ENCODE measurements at regions not wholly inside any gene's neighbourhood (a gene's known extent, or its start where the extent isn't known, plus 50 kb on each side); places are given as distances from the start of the nearest gene placed in this dataset.

DNA sequence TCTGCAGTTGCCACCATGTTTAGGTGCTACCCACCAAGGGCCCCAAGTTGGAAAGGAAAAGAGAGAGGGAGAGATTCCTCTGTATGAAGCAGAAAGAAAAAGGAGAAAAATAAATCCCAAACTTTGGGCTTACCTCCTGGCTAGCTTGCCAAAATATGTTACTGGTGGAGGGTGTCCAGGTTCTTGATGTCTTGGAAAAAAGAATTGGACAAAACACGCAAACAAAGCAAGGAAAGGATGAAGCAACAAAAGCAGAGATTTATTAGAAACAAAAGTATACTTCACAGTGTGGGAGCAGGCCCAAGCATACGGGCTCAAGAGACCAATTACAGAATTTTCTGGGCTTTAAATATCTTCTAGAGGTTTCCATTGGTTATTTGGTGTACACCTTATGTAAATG lies 204.5 kb upstream of the LRRC7 start:
- H3K4me3 ChIP-seq = no peak overlapping the region
- ATAC-seq (no peak), FAIRE-seq (no peak), DNase-seq (ENCODE audit: low read depth in 1 of 2, low spot score in 1 of 2) (no peak)
- H3K4me2 ChIP-seq = no peak overlapping the region
- no peak overlapping the region for H3K27ac ChIP-seq
- no peaks in the 10 kb centered on the region for H3K4me1 ChIP-seq
- TF ChIP-seq ZFP36 (IDR thresholded peaks at IDR 0.05; ENCODE audit: borderline replicate concordance, partially characterized antibody) (no peak), FOSL2 (IDR thresholded peaks at IDR 0.05) (no peak), FOSL2 (CRISPR knock-in tag; IDR thresholded peaks at IDR 0.05) (no peak), FOXS1 (CRISPR knock-in tag; IDR thresholded peaks at IDR 0.05) (no peak), EHMT2 (IDR thresholded peaks at IDR 0.05; ENCODE audit: low read depth) (no peak), RCOR1 (IDR thresholded peaks at IDR 0.05; ENCODE audit: low read depth, low read length) (no peak), SMC3 (IDR thresholded peaks at IDR 0.05) (no peak), ELK1 (IDR thresholded peaks at IDR 0.05; ENCODE audit: low read depth, low read length) (no peak), MAZ (IDR thresholded peaks at IDR 0.05; ENCODE audit: borderline replicate concordance, low read depth, low read length) (no peak), POLR2A (IDR thresholded peaks at IDR 0.05; ENCODE audit: low read length) (no peak), CTCF (IDR thresholded peaks at IDR 0.05) (no peak), MAFK (IDR thresholded peaks at IDR 0.05; ENCODE audit: partially characterized antibody) (no peak), BCL3 (IDR thresholded peaks at IDR 0.05) (no peak), RARB (CRISPR knock-in tag; IDR thresholded peaks at IDR 0.05) (no peak), POLR2AphosphoS2 (conservative IDR thresholded peaks at IDR 0.05; ENCODE audit: low read length) (no peak)
- ChIA-PET POLR2A (no interaction called here), CTCF (no interaction called here)
- WGBS (ENCODE audit: missing lambda C conversion rate) = 0% methylated on average over 2 of the region's 2 CpGs
- no peaks in the 10 kb centered on the region for H3K9me3 ChIP-seq

DNA sequence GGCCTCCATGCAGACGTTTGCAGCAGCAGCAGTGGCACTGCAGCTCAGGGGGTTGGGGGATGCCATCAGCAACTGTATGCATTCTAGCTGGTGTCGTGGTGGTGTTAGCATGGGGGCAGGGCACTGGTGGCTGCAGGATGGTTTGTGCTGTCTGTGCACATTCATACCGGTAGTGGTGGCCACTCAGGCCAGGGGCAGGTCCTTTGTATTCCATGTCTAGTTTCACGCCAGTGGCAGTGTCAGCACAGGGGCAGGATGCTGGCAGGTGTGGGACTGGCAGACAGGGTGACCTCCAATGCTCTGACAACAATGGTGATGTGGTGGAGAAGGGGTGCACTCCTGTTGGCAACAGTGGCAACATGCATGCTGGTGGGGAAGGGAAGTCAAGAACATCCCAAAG lies 194.2 kb upstream of the LRRC7 start:
- no peak for ATAC-seq
- FAIRE-seq = no peak
- Histone ChIP-seq H3K4me2 (no peak overlapping the region), H3K9me3 (no peaks in the 10 kb centered on the region), H3K27ac (no peak overlapping the region), H3K4me1 (no peaks in the 10 kb centered on the region), H3K4me3 (no peak overlapping the region)
- POLR2A ChIA-PET = no interaction called here
- CTCF ChIA-PET = interaction anchor here (0.7 kb wide), 1 partner anchor 10 kb away, joined by 3 read pairs; no protein-coding TSS in a partner anchor
- WGBS (ENCODE audit: missing lambda C conversion rate) = no CpG with 5 or more reads among the region's 4 CpGs
- no peak for DNase-seq (ENCODE audit: low read depth in 1 of 2, low spot score in 1 of 2)
- TF ChIP-seq MAZ (IDR thresholded peaks at IDR 0.05; ENCODE audit: borderline replicate concordance, low read depth, low read length) = no peak
- no peak for TF ChIP-seq ZSCAN20 (CRISPR knock-in tag; IDR thresholded peaks at IDR 0.05)
- no peak for TF ChIP-seq NPAS2 (CRISPR knock-in tag; IDR thresholded peaks at IDR 0.05; ENCODE audit: borderline replicate concordance)
- no peak for TF ChIP-seq CBX8 (IDR thresholded peaks at IDR 0.05)
- no peak for TF ChIP-seq MAFK (IDR thresholded peaks at IDR 0.05; ENCODE audit: partially characterized antibody)
- no peak for TF ChIP-seq CHD2 (IDR thresholded peaks at IDR 0.05; ENCODE audit: low read length, partially characterized antibody)
- no peak for TF ChIP-seq ESRRA (IDR thresholded peaks at IDR 0.05; ENCODE audit: borderline replicate concordance, low read length)
- TF ChIP-seq, protein P1, sequence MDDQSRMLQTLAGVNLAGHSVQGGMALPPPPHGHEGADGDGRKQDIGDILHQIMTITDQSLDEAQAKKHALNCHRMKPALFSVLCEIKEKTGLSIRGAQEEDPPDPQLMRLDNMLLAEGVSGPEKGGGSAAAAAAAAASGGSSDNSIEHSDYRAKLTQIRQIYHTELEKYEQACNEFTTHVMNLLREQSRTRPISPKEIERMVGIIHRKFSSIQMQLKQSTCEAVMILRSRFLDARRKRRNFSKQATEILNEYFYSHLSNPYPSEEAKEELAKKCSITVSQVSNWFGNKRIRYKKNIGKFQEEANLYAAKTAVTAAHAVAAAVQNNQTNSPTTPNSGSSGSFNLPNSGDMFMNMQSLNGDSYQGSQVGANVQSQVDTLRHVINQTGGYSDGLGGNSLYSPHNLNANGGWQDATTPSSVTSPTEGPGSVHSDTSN (IDR thresholded peaks at IDR 0.05) = no peak
- no peak for TF ChIP-seq CTCF (IDR thresholded peaks at IDR 0.05)
- no peak for TF ChIP-seq EHMT2 (IDR thresholded peaks at IDR 0.05; ENCODE audit: low read depth)
- TF ChIP-seq, protein P2, sequence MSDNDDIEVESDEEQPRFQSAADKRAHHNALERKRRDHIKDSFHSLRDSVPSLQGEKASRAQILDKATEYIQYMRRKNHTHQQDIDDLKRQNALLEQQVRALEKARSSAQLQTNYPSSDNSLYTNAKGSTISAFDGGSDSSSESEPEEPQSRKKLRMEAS (IDR thresholded peaks at IDR 0.05) = no peak
- no peak for TF ChIP-seq JUN (IDR thresholded peaks at IDR 0.05)
- TF ChIP-seq MYC (IDR thresholded peaks at IDR 0.05; ENCODE audit: borderline replicate concordance, low read length) = no peak
- TF ChIP-seq SMC3 (IDR thresholded peaks at IDR 0.05) = no peak
- no peak for TF ChIP-seq USF2 (IDR thresholded peaks at IDR 0.05)

Measured in A549 (cell line).